ENCODE measurements at regions not wholly inside any gene's neighbourhood (a gene's known extent, or its start where the extent isn't known, plus 50 kb on each side); places are given as distances from the start of the nearest gene placed in this dataset.

GRCh38 chr9:119795395-119795794 lies 426.2 kb upstream of the BRINP1 start:
- Mint-ChIP-seq H3K4me1 (no peaks in the 10 kb centered on the region), H3K27me3 (ENCODE audit: low read depth in 3 of 3) (peaks cover 0 to 2% (median 0%) of the 10 kb centered on the region in 3 donors), H3K4me3 (no peak overlapping the region), H3K36me3 (no peaks in the 10 kb centered on the region), H3K27ac (no peak overlapping the region), H3K9me3 (no peaks in the 10 kb centered on the region)
- Histone ChIP-seq H3K79me2 (ENCODE audit: insufficient read depth, low read length) (no peaks in the 10 kb centered on the region), H3K36me3 (replicated peaks in 1 of 2; ENCODE audit: control insufficient read depth in 1 of 2, insufficient read depth in 2 of 2, low read length in 2 of 2) (no peaks in the 10 kb centered on the region), H3K27ac (ENCODE audit: low read depth in 1 of 2, low read length in 2 of 2) (no peak overlapping the region), H4K20me1 (ENCODE audit: insufficient read depth, low read length) (no peaks in the 10 kb centered on the region), H3K4me1 (ENCODE audit: control insufficient read depth in 1 of 2, insufficient read depth in 2 of 2, low read length in 2 of 2) (no peaks in the 10 kb centered on the region), H3K9ac (ENCODE audit: insufficient read depth, low read length, poor library complexity, severe bottlenecking) (no peak overlapping the region), H3K4me3 (replicated peaks in 1 of 3; ENCODE audit: low read depth in 2 of 3, low read length in 3 of 3) (no peak overlapping the region), H2AFZ (ENCODE audit: insufficient read depth, low read depth, low read length, poor library complexity, severe bottlenecking) (no peak overlapping the region), H3K27me3 (ENCODE audit: control insufficient read depth in 2 of 2, insufficient read depth in 2 of 2, low read length in 2 of 2) (no peaks in the 10 kb centered on the region), H3K9me3 (replicated peaks in 1 of 2; ENCODE audit: control insufficient read depth in 1 of 2, insufficient read depth in 1 of 2, low read length in 2 of 2) (no peaks in the 10 kb centered on the region), H3K4me2 (replicated peaks; ENCODE audit: extremely low read depth, low read length, poor library complexity, severe bottlenecking) (no peak overlapping the region)
- TF ChIP-seq CTCF (IDR thresholded peaks at IDR 0.05), result no peak
- DNase-seq, result no peak
- 86% methylated on average over 1 of the region's 3 CpGs for WGBS (ENCODE audit: insufficient coverage)
- intact Hi-C loops (cut with micrococcal nuclease), result no loop called here

GRCh38 chr9:119794836-119795235 lies 425.6 kb upstream of the BRINP1 start:
- Histone ChIP-seq H3K4me2 (replicated peaks; ENCODE audit: extremely low read depth, low read length, poor library complexity, severe bottlenecking) (no peak overlapping the region), H2AFZ (ENCODE audit: insufficient read depth, low read depth, low read length, poor library complexity, severe bottlenecking) (no peak overlapping the region), H3K27ac (ENCODE audit: low read depth in 1 of 2, low read length in 2 of 2) (no peak overlapping the region), H3K9me3 (replicated peaks in 1 of 2; ENCODE audit: control insufficient read depth in 1 of 2, insufficient read depth in 1 of 2, low read length in 2 of 2) (no peaks in the 10 kb centered on the region), H3K4me1 (ENCODE audit: control insufficient read depth in 1 of 2, insufficient read depth in 2 of 2, low read length in 2 of 2) (no peaks in the 10 kb centered on the region), H3K36me3 (replicated peaks in 1 of 2; ENCODE audit: control insufficient read depth in 1 of 2, insufficient read depth in 2 of 2, low read length in 2 of 2) (no peaks in the 10 kb centered on the region), H4K20me1 (ENCODE audit: insufficient read depth, low read length) (no peaks in the 10 kb centered on the region), H3K9ac (ENCODE audit: insufficient read depth, low read length, poor library complexity, severe bottlenecking) (no peak overlapping the region), H3K27me3 (ENCODE audit: control insufficient read depth in 2 of 2, insufficient read depth in 2 of 2, low read length in 2 of 2) (no peaks in the 10 kb centered on the region), H3K4me3 (replicated peaks in 1 of 3; ENCODE audit: low read depth in 2 of 3, low read length in 3 of 3) (no peak overlapping the region), H3K79me2 (ENCODE audit: insufficient read depth, low read length) (no peaks in the 10 kb centered on the region)
- no peaks in the 10 kb centered on the region for H3K4me1 Mint-ChIP-seq
- H3K27me3 Mint-ChIP-seq (ENCODE audit: low read depth in 3 of 3), result peaks cover 0 to 2% (median 0%) of the 10 kb centered on the region in 3 donors
- no peak overlapping the region for H3K4me3 Mint-ChIP-seq
- no peak overlapping the region for H3K27ac Mint-ChIP-seq
- no peak for TF ChIP-seq CTCF (IDR thresholded peaks at IDR 0.05)
- no peaks in the 10 kb centered on the region for H3K9me3 Mint-ChIP-seq
- no peaks in the 10 kb centered on the region for H3K36me3 Mint-ChIP-seq
- intact Hi-C loops (cut with micrococcal nuclease), result no loop called here
- no CpG with 5 or more reads among the region's 6 CpGs for WGBS (ENCODE audit: insufficient coverage)
- DNase-seq, result no peak

All from CD14-positive monocyte (primary cell).